ENCODE measurements at regions not wholly inside any gene's neighbourhood (a gene's known extent, or its start where the extent isn't known, plus 50 kb on each side); places are given as distances from the start of the nearest gene placed in this dataset.

DNA sequence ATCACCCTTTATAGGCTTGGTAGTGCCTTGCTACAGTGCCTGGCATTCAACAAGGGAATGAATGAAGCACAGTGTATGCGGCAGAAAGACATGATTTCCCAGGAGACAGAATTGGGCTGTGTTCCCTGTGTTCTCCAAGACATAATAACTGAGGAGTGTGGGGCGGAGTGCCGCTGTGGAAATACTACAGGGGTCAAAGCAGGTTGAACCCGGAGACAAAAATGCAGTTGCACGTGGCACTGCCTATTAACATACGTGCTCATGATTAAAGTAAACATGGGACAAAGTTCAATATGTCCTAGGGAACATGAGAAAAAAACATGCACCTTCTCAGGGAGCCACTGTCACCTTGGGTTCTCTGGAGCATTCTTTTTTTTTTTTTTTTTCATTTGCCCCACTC lies 820.8 kb downstream of the RPA4 start:
- no peaks in the 10 kb centered on the region for H3K9me3 ChIP-seq
- ATAC-seq, result no peak
- no peaks in the 10 kb centered on the region for H3K4me1 ChIP-seq
- no peak overlapping the region for H3K27ac ChIP-seq
- TF ChIP-seq, protein P1, sequence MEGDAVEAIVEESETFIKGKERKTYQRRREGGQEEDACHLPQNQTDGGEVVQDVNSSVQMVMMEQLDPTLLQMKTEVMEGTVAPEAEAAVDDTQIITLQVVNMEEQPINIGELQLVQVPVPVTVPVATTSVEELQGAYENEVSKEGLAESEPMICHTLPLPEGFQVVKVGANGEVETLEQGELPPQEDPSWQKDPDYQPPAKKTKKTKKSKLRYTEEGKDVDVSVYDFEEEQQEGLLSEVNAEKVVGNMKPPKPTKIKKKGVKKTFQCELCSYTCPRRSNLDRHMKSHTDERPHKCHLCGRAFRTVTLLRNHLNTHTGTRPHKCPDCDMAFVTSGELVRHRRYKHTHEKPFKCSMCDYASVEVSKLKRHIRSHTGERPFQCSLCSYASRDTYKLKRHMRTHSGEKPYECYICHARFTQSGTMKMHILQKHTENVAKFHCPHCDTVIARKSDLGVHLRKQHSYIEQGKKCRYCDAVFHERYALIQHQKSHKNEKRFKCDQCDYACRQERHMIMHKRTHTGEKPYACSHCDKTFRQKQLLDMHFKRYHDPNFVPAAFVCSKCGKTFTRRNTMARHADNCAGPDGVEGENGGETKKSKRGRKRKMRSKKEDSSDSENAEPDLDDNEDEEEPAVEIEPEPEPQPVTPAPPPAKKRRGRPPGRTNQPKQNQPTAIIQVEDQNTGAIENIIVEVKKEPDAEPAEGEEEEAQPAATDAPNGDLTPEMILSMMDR (IDR thresholded peaks at IDR 0.05), result no peak
- no peak for FAIRE-seq
- no peak for DNase-seq
- H3K36me3 ChIP-seq, result no peaks in the 10 kb centered on the region
- 76 to 82% methylated on average over 6 of the region's 6 CpGs for WGBS, 2 donors
- intact Hi-C loops (cut with DNase I), result no loop called here
- H3K4me3 ChIP-seq, result no peak overlapping the region
- peaks cover 0 to 3% (median 0%) of the 10 kb centered on the region in 4 donors for H3K27me3 ChIP-seq

DNA sequence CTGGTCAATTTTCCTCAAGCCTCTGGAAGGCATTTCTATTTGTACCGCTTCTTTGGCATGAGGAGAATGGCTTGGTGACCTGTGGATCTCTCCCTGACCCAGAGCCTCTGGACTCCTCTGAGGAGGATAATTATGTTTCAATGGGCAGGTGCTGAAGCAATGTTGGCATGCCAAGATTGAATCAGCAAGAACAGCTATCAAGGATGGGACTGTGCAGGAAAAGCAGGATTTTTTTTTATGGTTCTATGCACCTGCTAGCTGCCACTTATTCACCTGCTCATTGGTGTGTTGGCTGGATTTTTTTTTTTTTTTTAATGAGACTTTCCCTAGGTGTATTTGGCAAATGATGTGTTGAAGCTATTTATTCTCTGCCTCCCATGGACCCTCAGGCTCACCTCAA lies 821.2 kb downstream of the RPA4 start:
- FAIRE-seq (no peak), ATAC-seq (no peak), DNase-seq (no peak)
- H3K9me3 ChIP-seq, result no peaks in the 10 kb centered on the region
- H3K36me3 ChIP-seq, result no peaks in the 10 kb centered on the region
- intact Hi-C loops (cut with DNase I), result no loop called here
- WGBS, 2 donors, result 82 to 97% methylated on average over 1 of the region's 1 CpG
- TF ChIP-seq, protein P1 (IDR thresholded peaks at IDR 0.05), result no peak
- no peak overlapping the region for H3K4me3 ChIP-seq
- H3K4me1 ChIP-seq, result no peaks in the 10 kb centered on the region
- H3K27ac ChIP-seq, result no peak overlapping the region
- peaks cover 0 to 3% (median 0%) of the 10 kb centered on the region in 4 donors for H3K27me3 ChIP-seq

DNA sequence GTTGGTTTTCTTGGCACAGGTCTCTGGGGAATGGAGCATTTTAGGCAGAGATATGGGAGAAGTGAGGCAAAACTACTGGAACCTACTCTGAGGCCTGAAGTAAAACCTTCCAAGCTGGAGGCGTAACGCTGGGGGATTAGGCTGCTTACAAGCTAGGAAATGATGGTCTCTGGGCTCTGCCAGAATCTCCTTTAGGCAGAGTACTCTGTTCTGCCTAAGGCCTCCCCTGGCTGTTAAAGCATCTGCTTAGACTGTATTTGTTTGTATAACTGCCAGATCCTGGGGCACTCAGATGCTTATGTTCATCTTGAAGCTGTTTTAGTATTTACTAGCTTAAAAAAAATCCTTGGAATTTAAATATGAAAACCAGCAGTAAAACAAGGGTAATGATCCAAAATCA lies 822.2 kb downstream of the RPA4 start:
- peaks cover 0 to 3% (median 0%) of the 10 kb centered on the region in 4 donors for H3K27me3 ChIP-seq
- no peak overlapping the region for H3K27ac ChIP-seq
- DNase-seq, result no peak
- intact Hi-C loops (cut with DNase I), result no loop called here
- no peak overlapping the region for H3K4me3 ChIP-seq
- TF ChIP-seq, protein P1 (IDR thresholded peaks at IDR 0.05), result no peak
- FAIRE-seq, result no peak
- H3K9me3 ChIP-seq, result no peaks in the 10 kb centered on the region
- H3K36me3 ChIP-seq, result no peaks in the 10 kb centered on the region
- H3K4me1 ChIP-seq, result no peaks in the 10 kb centered on the region
- no peak for ATAC-seq
- 82 to 87% methylated on average over 2 of the region's 2 CpGs for WGBS, 2 donors

DNA sequence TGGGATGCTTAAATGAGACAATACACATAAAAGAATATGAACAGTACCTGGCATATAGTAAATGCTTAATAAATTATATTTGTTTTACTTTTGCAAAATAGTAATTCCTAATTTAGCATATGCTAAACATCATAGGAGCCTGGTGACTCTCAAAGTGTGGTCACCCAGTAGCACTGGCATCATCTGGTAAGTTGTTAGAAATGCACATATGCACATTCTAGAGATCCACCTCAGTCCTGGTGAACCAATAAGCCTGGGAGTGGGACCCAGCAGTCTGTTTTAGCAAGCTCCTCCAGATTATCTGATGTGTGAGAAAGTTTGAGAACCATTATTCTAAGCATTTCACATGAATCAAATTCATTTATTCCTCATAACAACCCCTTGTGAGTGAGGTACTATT lies 830.4 kb downstream of the RPA4 start:
- DNase-seq (no peak), ATAC-seq (no peak), FAIRE-seq (no peak)
- TF ChIP-seq, protein P1 (IDR thresholded peaks at IDR 0.05), result no peak
- Histone ChIP-seq H3K4me1 (no peaks in the 10 kb centered on the region), H3K27me3 (no peaks in the 10 kb centered on the region), H3K9me3 (no peaks in the 10 kb centered on the region), H3K27ac (no peak overlapping the region), H3K36me3 (no peaks in the 10 kb centered on the region), H3K4me3 (no peak overlapping the region)
- intact Hi-C loops (cut with DNase I), result no loop called here

DNA sequence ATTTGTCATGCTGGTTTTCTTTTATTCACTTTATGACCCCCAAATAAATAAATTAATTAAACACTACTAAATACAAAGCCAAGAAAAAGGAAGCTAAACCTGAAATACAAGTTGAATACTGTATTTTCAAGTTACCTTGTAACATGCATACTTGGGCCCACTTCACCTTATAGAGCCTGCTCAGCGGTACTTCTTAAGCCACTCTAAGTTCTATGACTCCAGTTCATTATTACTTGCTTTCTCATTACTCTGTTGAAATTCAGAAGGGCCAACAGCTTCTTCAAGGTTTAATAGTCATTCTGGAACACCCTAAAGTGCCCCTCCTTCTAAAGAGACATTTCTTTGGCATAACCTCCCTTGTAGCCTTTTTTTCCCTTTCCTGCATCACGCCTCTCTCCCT lies 844.5 kb downstream of the RPA4 start:
- no peaks in the 10 kb centered on the region for H3K9me3 ChIP-seq
- no peak overlapping the region for H3K4me3 ChIP-seq
- H3K36me3 ChIP-seq, result no peaks in the 10 kb centered on the region
- DNase-seq (no peak), FAIRE-seq (no peak), ATAC-seq (no peak)
- H3K27me3 ChIP-seq, result peaks cover 0 to 27% (median 4%) of the 10 kb centered on the region in 4 donors
- no peaks in the 10 kb centered on the region for H3K4me1 ChIP-seq
- intact Hi-C loops (cut with DNase I), result no loop called here
- WGBS, 2 donors, result 84 to 87% methylated on average over 2 of the region's 2 CpGs
- TF ChIP-seq, protein P1 (IDR thresholded peaks at IDR 0.05), result no peak
- no peak overlapping the region for H3K27ac ChIP-seq

Data from pancreas (tissue), 10 donors.